ENCODE measurements at regions not wholly inside any gene's neighbourhood (a gene's known extent, or its start where the extent isn't known, plus 50 kb on each side); places are given as distances from the start of the nearest gene placed in this dataset.

GRCh38 chr2:116490511-116491145 lies 1323.9 kb upstream of the DDX18 start:
- no peak for TF ChIP-seq CTCF (IDR thresholded peaks at IDR 0.05)
- TF ChIP-seq POLR2A (IDR thresholded peaks at IDR 0.05) = no peak
